ENCODE measurements at regions not wholly inside any gene's neighbourhood (a gene's known extent, or its start where the extent isn't known, plus 50 kb on each side); places are given as distances from the start of the nearest gene placed in this dataset.

GRCh38 chr16:64364416-64364815 is 757.4 kb downstream of the CDH11 start:
- TF ChIP-seq CTCF (IDR thresholded peaks at IDR 0.05; ENCODE audit: low read depth, low read length, poor library complexity, severe bottlenecking) (no peak), EZH2phosphoT487 (IDR thresholded peaks at IDR 0.05; ENCODE audit: borderline replicate concordance, low read length) (no peak)

Measured in DOHH2 (cell line).